Stimulated activated memory B cell treated with anti-CD40 and anti-IgM and Interleukin-4, amounts not matched to agents 10 μg/mL and 1 μg/mL and 100 μg/mL, for 72 hours (primary cell): ENCODE measurements at regions not wholly inside any gene's neighbourhood (a gene's known extent, or its start where the extent isn't known, plus 50 kb on each side); places are given as distances from the start of the nearest gene placed in this dataset.
"Not testable (repeated sequence)": the region's sequence is repeated elsewhere in the genome, so short reads cannot be mapped to it uniquely, and the experiment has no call there.

Experiments used
- ATAC-seq: fragments of 150-1000 bp; cut with Tn5 transposase; 2 replicates; pipeline ENCODE4 v1.10.0; 2021
- H3K27ac Mint-ChIP-seq: one replicate; pipeline ENCODE4 v1.8.0; 2022; ENCODE audit warnings: mild to moderate bottlenecking, mixed read lengths
- H3K27me3 Mint-ChIP-seq: one replicate; pipeline ENCODE4 v1.8.0; 2022; ENCODE audit warnings: mixed read lengths
- H3K36me3 Mint-ChIP-seq: one replicate; pipeline ENCODE4 v1.8.0; 2022; ENCODE audit warnings: mixed read lengths
- H3K4me1 Mint-ChIP-seq: one replicate; pipeline ENCODE4 v1.8.0; 2022; ENCODE audit warnings: mixed read lengths
- H3K4me3 Mint-ChIP-seq: one replicate; pipeline ENCODE4 v1.8.0; 2022; ENCODE audit warnings: mild to moderate bottlenecking, moderate library complexity, mixed read lengths
- H3K9me3 Mint-ChIP-seq: one replicate; pipeline ENCODE4 v1.8.0; 2022; ENCODE audit warnings: mixed read lengths

DNA sequence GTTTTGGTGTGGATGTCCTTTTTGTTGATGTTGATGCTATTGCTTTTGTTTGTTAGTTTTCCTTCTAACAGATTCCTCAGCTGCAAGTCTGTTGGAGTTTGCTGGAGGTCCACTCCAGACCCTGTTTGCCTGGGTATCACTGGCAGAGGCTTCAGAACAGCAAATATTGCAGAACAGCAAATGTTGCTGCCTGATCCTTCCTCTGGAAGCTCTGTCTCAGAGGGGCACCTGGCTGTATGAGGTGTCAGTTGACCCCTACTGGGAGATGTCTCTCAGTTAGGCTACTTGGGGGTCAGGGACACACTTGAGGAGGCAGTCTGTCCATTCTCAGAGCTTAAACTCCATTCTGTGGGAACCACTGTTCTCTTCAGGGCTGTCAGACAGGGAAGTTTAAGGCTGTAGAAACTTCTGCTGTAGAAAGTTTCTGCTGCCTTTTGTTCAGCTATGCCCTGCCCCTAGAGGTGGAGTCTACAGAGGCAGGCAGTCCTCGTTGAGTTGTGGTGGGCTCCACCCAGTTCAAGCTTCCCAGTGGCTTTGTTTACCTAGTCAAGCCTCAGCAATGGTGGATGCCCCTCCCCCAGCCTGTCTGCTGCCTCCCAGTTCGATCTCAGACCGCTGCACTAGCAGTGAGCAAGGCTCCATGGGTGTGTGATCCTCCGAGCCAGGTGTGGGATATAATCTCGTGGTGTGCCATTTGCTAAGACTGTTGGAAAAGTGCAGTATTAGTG is 166.4 kb upstream of the TPTE start:
- not testable (repeated sequence) for H3K4me3 Mint-ChIP-seq, H3K36me3 Mint-ChIP-seq, H3K4me1 Mint-ChIP-seq, H3K27me3 Mint-ChIP-seq, ATAC-seq, H3K27ac Mint-ChIP-seq
- peaks cover 23% of the 10 kb centered on the region for H3K9me3 Mint-ChIP-seq

DNA sequence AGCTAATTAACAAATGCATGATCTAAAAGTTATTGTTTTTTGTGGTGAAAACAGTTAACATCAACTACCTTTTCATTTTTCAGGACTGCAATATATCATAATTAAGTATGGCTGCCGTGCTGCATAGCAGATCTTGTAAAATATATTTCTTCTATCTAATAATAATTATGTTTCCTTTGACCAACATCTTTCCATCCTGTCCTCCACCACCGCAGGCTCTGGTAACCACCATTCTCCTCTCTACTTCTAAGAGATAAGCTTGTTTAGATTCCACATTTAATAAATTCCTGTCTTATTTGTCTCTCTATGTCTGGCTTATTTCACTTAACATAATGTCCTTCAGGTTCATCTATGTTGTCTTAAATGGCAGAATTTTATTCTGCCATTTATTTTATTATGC is 162.3 kb upstream of the TPTE start:
- peaks cover 13% of the 10 kb centered on the region for H3K9me3 Mint-ChIP-seq
- not testable (repeated sequence) for ATAC-seq, H3K4me3 Mint-ChIP-seq, H3K4me1 Mint-ChIP-seq, H3K27me3 Mint-ChIP-seq, H3K27ac Mint-ChIP-seq, H3K36me3 Mint-ChIP-seq

DNA sequence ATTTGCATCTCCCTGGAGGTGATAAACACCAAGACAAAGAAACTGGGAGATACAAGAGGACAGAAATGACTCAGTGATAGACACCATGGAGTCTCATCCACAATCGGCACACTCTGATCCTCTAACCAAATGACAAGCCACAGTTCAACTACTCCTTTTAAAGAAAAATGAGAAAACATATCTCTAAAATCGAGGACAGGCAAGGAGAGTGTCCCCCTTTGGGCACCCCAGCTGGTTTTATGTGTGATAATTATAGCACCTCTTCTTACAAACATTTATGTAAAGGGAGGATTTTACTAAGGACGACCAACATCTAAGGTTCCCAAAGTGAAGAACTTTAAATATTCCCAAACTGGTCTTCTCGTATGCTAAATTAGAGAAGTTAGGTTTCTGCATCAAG is 161.5 kb upstream of the TPTE start:
- not testable (repeated sequence) for H3K9me3 Mint-ChIP-seq, H3K27ac Mint-ChIP-seq

DNA sequence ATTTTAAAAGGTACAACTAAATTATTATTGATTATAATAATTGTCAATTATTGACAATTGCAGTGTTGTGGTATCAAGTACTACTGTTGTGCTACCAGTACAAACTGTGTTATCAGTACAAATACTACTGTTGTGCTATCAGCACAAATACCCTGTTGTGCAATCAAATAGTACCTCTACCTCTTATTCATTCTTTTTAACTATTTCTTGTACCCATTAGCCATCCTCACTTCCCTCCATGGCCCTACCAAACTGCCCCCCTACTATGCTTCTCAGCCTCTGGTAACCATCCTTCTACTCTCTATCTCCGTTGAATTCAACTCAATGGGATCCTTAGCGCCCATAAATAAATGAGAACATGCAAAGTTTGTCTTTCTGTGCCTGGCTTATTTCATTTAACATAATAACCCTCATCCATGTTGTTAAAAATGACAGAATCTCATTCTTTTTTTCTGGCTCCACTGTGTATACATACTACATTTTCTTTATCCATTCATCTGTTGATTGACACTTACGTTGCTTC is 160.1 kb upstream of the TPTE start:
- H3K4me1 Mint-ChIP-seq, H3K27me3 Mint-ChIP-seq, H3K9me3 Mint-ChIP-seq: not testable (repeated sequence)

More for the DNA sequence above, 161.5 kb upstream of the TPTE start:
- not testable (repeated sequence) for ATAC-seq, H3K27me3 Mint-ChIP-seq, H3K4me1 Mint-ChIP-seq, H3K4me3 Mint-ChIP-seq, H3K36me3 Mint-ChIP-seq

DNA sequence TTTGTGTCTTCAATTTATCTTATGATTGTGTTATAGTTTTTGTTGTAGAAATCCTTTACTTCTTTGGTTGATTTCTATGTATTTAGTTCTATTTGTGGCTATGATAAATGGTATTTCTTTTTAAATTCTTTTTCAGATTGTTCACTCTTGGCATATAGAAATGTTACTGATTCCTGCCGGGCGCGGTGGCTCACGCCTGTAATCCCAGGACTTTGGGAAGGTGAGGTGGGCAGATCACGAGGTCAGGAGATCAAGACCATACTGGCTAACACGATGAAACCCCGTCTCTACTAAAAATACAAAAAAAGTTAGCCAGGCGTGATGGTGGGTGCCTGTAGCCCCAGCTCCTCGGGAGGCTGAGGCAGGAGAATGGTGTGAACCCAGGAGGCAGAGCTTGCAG is 158.6 kb upstream of the TPTE start:
- not testable (repeated sequence) for H3K36me3 Mint-ChIP-seq, ATAC-seq, H3K27me3 Mint-ChIP-seq, H3K27ac Mint-ChIP-seq, H3K9me3 Mint-ChIP-seq, H3K4me1 Mint-ChIP-seq, H3K4me3 Mint-ChIP-seq

More for the DNA sequence above, 160.1 kb upstream of the TPTE start:
- ATAC-seq, result peak; percentile 32
- not testable (repeated sequence) for H3K4me3 Mint-ChIP-seq, H3K36me3 Mint-ChIP-seq, H3K27ac Mint-ChIP-seq

DNA sequence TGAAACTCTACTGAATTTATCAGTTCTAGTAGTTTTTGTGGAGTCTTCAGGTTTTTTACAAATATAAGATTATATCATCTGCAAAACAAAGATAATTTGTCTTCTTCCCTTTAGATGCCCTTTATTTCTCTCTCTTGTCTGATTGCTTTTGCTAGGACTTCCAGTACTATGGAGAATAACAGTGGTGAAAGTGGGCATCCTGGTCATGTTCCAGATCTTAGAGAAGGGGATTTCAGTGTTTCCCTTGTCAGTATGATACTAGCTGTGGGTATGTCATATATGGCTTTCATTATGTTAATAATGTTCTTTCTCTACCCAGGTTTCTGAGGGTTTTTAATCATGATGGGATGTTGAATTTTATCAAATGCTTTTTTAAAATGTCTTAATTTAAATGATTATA is 158.1 kb upstream of the TPTE start:
- ATAC-seq, H3K4me3 Mint-ChIP-seq, H3K4me1 Mint-ChIP-seq, H3K36me3 Mint-ChIP-seq, H3K27me3 Mint-ChIP-seq, H3K9me3 Mint-ChIP-seq, H3K27ac Mint-ChIP-seq: not testable (repeated sequence)

DNA sequence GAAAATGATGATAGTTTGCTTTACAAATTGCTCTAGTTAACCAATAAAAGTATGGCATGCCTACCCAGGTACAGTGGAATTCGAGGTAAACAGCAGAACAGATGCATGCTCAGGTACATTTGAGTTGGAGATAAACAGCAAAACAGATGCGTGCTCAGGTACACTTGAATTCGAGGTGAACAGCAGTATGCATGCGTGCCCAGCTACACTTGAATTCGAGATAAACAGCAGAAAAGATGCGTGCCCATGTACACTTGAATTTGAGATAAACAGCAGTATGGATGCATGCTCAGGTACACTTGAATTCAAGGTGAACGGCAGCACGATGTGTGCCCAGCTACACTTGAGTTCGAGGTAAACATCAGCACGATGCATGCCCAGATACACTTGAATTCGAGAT is 155.2 kb upstream of the TPTE start:
- not testable (repeated sequence) for ATAC-seq, H3K36me3 Mint-ChIP-seq, H3K27ac Mint-ChIP-seq, H3K4me3 Mint-ChIP-seq, H3K4me1 Mint-ChIP-seq, H3K27me3 Mint-ChIP-seq
- peaks cover 11% of the 10 kb centered on the region for H3K9me3 Mint-ChIP-seq

DNA sequence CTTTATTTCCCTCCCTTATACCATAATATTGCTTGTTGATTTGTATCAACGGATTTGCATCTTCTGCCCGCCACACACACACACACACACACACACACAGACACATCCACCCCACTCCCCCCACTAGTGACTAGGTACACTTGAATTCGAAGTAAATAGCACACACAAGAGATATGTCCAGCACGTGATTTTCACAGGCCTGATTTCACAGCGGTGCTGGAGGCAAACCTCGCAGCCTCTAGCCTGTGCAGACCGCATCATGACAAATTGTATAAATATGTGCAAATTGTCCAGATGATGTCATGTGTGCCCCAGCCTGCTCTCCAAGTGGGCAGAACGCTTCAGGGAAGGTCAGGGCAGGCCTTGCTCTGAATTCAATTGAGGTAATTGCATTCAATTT is 153.8 kb upstream of the TPTE start:
- peak; percentile 13 for ATAC-seq
- H3K36me3 Mint-ChIP-seq, H3K4me3 Mint-ChIP-seq, H3K27me3 Mint-ChIP-seq, H3K4me1 Mint-ChIP-seq, H3K27ac Mint-ChIP-seq, H3K9me3 Mint-ChIP-seq: not testable (repeated sequence)

DNA sequence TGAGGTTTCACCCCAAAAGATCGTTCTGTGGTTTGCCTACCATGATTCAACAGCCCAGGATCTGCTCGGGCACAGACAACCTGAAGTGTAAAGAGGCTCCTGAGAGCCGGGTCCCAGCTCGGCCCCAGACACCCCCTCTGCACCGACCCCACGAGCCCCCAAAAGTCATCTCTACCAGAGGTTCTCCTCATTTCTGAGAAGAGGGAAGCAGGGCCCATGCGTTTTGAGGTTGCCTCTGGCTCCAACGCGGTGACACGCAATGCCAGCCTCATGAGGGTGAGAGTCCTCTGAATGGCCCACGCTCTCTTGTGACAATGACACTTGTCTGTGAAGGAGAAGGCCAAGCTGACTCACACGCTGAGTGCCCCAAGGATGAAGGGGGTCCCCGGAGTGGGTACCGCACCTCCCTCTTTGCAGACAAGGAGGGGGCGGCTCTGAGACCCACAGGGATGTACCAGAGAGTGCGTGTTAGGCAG is 153.0 kb upstream of the TPTE start:
- H3K27me3 Mint-ChIP-seq, H3K4me1 Mint-ChIP-seq, H3K36me3 Mint-ChIP-seq, H3K27ac Mint-ChIP-seq, H3K9me3 Mint-ChIP-seq, H3K4me3 Mint-ChIP-seq: not testable (repeated sequence)
- peak; percentile 59 for ATAC-seq

DNA sequence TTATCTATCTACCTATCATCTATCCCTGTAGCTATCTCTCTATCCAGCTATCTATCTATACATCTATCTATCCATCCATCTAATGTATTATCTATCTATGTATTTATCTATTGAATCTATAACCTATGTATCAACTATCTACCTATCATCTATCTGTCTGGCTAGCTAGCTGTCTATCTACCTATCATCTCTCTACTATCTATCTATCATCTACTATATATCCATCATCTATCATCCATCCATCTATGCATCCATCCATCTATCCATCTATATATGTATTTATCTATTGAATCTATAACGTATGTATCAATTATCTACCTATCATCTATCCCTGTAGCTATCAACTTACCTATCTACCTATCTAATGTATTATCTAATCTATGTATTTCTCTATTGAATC is 152.1 kb upstream of the TPTE start:
- H3K9me3 Mint-ChIP-seq, H3K36me3 Mint-ChIP-seq, H3K27ac Mint-ChIP-seq, H3K4me3 Mint-ChIP-seq, H3K27me3 Mint-ChIP-seq, ATAC-seq, H3K4me1 Mint-ChIP-seq: not testable (repeated sequence)

DNA sequence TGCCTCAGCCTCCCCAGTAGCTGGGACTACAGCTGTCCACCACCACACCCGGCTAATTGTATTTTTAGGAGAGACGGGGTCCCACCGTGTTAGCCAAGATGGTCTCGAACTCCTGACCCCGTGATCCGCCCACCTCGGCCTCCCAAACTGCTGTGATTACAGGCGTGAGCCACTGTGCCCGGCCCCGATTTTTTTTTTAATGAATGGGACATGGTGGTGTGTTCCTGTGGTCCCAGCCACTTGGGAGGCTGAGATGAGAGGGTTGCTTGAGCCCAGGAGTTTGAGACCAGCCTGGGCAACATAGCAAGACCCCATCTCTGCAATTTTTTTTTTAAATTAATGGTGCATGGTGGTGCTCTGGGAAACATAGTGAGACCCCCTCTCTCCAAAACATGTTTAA is 143.6 kb upstream of the TPTE start:
- H3K4me3 Mint-ChIP-seq, H3K4me1 Mint-ChIP-seq, H3K36me3 Mint-ChIP-seq, ATAC-seq, H3K27me3 Mint-ChIP-seq, H3K27ac Mint-ChIP-seq: not testable (repeated sequence)
- H3K9me3 Mint-ChIP-seq, result peaks cover 19% of the 10 kb centered on the region

DNA sequence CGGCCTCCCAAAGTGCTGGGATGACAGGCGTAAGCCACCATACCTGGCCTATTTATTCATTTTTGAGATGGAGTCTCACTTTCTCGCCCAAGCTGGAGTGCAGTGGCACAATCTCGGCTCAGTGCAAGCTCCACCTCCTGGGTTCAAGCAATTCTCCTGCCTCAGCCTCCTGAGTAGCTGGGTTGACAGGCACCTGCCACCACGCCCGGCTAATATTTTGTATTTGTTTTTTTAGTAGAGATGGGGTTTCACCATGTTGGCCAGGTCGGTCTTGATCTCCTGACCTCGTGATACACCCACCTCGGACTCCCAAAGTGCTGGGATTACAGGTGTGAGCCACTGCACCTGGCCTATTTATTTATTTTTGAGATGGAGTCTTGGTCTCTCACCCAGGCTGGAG is 141.6 kb upstream of the TPTE start:
- not testable (repeated sequence) for H3K36me3 Mint-ChIP-seq, H3K4me3 Mint-ChIP-seq, H3K4me1 Mint-ChIP-seq, H3K27me3 Mint-ChIP-seq, ATAC-seq, H3K27ac Mint-ChIP-seq
- peaks cover 16% of the 10 kb centered on the region for H3K9me3 Mint-ChIP-seq

DNA sequence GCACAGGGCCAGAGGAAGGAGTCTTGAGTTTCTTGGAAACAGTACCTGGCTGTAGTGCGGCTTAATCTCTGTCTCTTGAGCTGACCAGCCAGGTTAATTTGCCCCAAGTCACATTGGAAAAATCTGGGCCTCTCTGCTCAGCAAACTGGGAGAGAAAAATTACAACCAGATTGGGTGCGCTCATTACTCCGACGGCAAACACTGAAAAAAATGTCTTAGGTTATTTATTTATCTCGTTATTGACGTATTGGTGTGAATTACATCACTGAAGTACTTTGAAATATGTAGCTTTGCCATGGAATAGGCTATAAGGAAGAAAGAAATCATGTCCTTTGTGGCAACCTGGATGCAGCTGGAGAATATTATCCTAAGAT is 139.7 kb upstream of the TPTE start:
- not testable (repeated sequence) for H3K9me3 Mint-ChIP-seq, H3K4me3 Mint-ChIP-seq, H3K27ac Mint-ChIP-seq, ATAC-seq, H3K27me3 Mint-ChIP-seq, H3K36me3 Mint-ChIP-seq, H3K4me1 Mint-ChIP-seq

DNA sequence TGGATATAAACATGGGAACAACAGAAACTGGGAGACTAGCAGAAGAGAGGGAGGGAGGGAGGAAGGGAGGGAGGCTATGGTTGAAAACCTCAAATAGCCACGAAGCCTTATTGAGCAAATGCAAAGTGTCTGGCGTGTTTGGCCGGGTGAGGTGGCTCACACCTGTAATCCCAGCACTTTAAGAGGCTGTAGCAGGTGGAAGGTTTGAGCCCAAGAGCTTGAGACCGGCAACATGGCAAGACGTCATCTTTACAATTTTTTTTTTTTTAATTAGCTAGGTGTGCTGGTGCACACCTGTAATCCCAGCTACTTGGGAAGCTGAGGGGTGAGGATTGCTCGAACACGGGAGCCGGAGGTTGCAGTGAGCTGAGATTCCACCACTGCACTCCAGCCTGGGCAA is 139.2 kb upstream of the TPTE start:
- H3K4me3 Mint-ChIP-seq, ATAC-seq, H3K27ac Mint-ChIP-seq, H3K36me3 Mint-ChIP-seq, H3K27me3 Mint-ChIP-seq, H3K4me1 Mint-ChIP-seq, H3K9me3 Mint-ChIP-seq: not testable (repeated sequence)

DNA sequence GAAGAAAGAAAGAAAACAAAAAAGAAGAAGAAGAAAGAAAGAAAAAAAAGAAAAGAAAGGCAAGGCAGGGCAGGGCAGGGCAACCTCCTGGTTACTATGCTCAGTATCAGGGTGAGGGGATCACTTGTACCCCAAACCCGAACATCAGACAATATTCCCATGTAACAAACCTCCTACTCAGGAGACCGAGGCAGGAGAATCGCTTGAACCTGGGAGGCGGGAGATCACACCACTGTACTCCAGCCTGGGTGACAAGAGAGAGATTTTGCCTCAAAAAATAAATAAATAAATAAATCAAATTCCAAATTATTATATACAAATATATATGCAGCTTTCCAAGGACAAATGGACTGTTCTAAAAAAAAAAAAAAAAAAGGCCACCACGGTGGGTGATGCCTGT is 138.8 kb upstream of the TPTE start:
- H3K9me3 Mint-ChIP-seq, H3K4me1 Mint-ChIP-seq, H3K36me3 Mint-ChIP-seq, H3K4me3 Mint-ChIP-seq, ATAC-seq, H3K27me3 Mint-ChIP-seq, H3K27ac Mint-ChIP-seq: not testable (repeated sequence)

DNA sequence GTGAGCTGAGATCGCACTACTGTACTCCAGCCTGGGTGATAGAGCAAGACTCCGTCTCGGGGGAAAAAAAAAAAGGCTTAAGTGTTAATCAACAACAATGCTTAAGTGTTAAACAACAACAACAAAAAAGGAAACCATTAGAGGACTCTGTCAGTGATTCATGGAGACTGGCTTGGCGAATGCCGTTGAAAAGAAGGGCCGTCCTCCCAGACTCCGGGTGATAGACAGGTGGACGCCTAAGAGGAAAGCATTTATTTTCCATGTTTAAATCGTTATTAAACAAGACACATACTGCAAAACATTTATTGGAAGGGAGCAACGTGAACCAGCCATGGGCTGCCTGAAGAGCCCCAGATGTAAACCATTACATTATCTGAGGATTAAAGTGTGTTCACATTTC is 137.8 kb upstream of the TPTE start:
- not testable (repeated sequence) for H3K4me1 Mint-ChIP-seq, H3K9me3 Mint-ChIP-seq, H3K27ac Mint-ChIP-seq, H3K4me3 Mint-ChIP-seq, H3K27me3 Mint-ChIP-seq, H3K36me3 Mint-ChIP-seq, ATAC-seq
